NOMO-1 (cell line): ENCODE measurements at regions not wholly inside any gene's neighbourhood (a gene's known extent, or its start where the extent isn't known, plus 50 kb on each side); places are given as distances from the start of the nearest gene placed in this dataset.

ENCODE experiments used
- DNase-seq, 2 experiments: peaks; one replicate each; lab custom pipeline; 2025; ENCODE audit not compliant: unreplicated experiment in 2 of 2; lab: John Stamatoyannopoulos, UW

- DNase-seq, result no peak
These were observed 125.0 kb upstream of the MEF2A start for GRCh38 chr15:99440551-99441443.

GRCh38 chr15:99441444-99441800 lies 124.4 kb upstream of the MEF2A start:
- no peak for DNase-seq

- DNase-seq, result no peak
These were observed 123.9 kb upstream of the MEF2A start for GRCh38 chr15:99441871-99442251.

- DNase-seq, result no peak
These were observed 123.4 kb upstream of the MEF2A start for GRCh38 chr15:99442252-99442897.

GRCh38 chr15:99443056-99443756 lies 122.6 kb upstream of the MEF2A start:
- DNase-seq, result no peak

GRCh38 chr15:99443768-99444446 lies 121.9 kb upstream of the MEF2A start:
- no peak for DNase-seq

GRCh38 chr15:99445272-99445850 lies 120.4 kb upstream of the MEF2A start:
- no peak for DNase-seq

GRCh38 chr15:99446565-99447496 lies 119.0 kb upstream of the MEF2A start:
- no peak for DNase-seq

GRCh38 chr15:99447497-99448371 lies 118.0 kb upstream of the MEF2A start:
- no peak for DNase-seq

GRCh38 chr15:99449514-99449913 lies 116.3 kb upstream of the MEF2A start:
- DNase-seq, result no peak

GRCh38 chr15:99450896-99451358 lies 114.9 kb upstream of the MEF2A start:
- no peak for DNase-seq

GRCh38 chr15:99451484-99451883 lies 114.3 kb upstream of the MEF2A start:
- DNase-seq, result no peak

- DNase-seq, result no peak
These were observed 113.8 kb upstream of the MEF2A start for GRCh38 chr15:99452010-99452409.

GRCh38 chr15:99452728-99453636 lies 112.8 kb upstream of the MEF2A start:
- DNase-seq, result peak; percentile 33 to 37

GRCh38 chr15:99453637-99454030 lies 112.2 kb upstream of the MEF2A start:
- DNase-seq, result no peak

- no peak for DNase-seq
These were observed 111.5 kb upstream of the MEF2A start for GRCh38 chr15:99454107-99454809.
